ENCODE measurements at regions not wholly inside any gene's neighbourhood (a gene's known extent, or its start where the extent isn't known, plus 50 kb on each side); places are given as distances from the start of the nearest gene placed in this dataset.
A peak's percentile ranks its signal among the peaks of the same experiment; 100 is the strongest.

DNA sequence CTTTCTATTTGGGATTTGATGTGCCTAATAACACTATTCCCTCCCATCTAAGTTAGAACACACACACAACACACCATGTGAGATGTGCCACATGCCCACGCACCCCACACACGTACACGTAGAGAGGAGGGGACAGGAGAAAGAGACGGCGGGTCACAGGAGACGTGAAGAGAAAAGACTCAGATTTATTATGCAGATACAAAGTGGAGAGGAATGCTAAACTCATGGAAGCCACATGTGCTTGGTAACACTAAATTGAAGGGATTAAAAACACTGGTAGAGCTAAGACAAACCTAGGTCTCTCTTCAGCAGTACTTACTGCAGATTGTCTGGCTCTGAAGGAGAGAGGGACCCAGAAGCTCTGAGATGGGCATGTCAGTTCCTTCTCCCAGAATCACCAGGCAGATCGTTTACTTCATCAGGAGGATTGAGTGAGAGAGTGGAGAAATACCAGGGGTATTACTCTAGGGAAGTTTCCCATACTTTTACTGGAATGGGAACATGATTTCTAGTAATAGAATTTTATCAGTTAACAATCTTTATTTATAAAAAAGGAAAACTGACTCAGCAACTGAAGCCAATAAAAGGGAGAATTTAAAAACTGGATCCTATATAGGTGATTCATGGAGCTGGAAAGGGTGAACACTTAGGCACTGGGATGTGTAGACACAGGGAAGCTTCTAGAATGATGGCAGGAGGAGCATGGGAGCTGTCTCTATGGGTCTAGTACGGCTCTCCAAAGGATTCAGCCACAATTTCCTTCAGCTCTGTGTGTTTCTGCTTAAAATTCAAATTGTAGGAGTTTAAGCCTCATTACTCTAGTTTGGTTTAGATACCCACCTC is 139.4 kb downstream of the MACIR start:
- Histone ChIP-seq H3K4me3 (ENCODE audit: extremely low read depth in 1 of 4, insufficient read depth in 2 of 4, low read depth in 3 of 4, low read length in 4 of 4) (no peak overlapping the region), H3K4me1 (replicated peaks in 1 of 4; ENCODE audit: control insufficient read depth in 3 of 4, insufficient read depth in 4 of 4, low read length in 3 of 4) (peaks cover 0 to 9% (median 5%) of the 10 kb centered on the region in 4 experiments; a peak in 4 of 7 replicates), H3K14ac (ENCODE audit: insufficient read length) (no peak overlapping the region), H4K8ac (ENCODE audit: extremely low read depth, insufficient read depth, low read length) (peak overlapping the region; percentile 32; the same call in 1 of the 2 replicates), H2AFZ (ENCODE audit: low read length) (peak overlapping the region; percentile 27; the same call in 1 of the 2 replicates), H4K91ac (replicated peaks; ENCODE audit: insufficient read length, low read length) (no peak overlapping the region), H3K4ac (replicated peaks; ENCODE audit: insufficient read length, low read depth, low read length) (no peak overlapping the region), H3K79me1 (ENCODE audit: low read depth, low read length) (no peaks in the 10 kb centered on the region), H2BK20ac (ENCODE audit: low read length) (no peak overlapping the region), H4K20me1 (replicated peaks in 1 of 2; ENCODE audit: control insufficient read depth in 1 of 2, insufficient read depth in 2 of 2, low read length in 2 of 2) (no peaks in the 10 kb centered on the region), H2BK12ac (ENCODE audit: low read depth, low read length) (no peak overlapping the region), H4K5ac (ENCODE audit: insufficient read length, low read depth, low read length) (no peak overlapping the region), H3K27ac (ENCODE audit: low read depth, low read length) (no peak overlapping the region), H3K4me2 (ENCODE audit: insufficient read depth in 1 of 2, low read depth in 2 of 2, low read length in 2 of 2) (no peak overlapping the region), H3K9me3 (ENCODE audit: insufficient read depth in 2 of 2, low read depth in 1 of 2, low read length in 1 of 2) (no peaks in the 10 kb centered on the region), H3K56ac (replicated peaks; ENCODE audit: insufficient read length, low read depth, low read length) (no peak overlapping the region), H3K79me2 (ENCODE audit: control insufficient read depth in 1 of 2, insufficient read depth in 2 of 2, low read length in 2 of 2) (no peaks in the 10 kb centered on the region), H3K27me3 (replicated peaks in 1 of 4; ENCODE audit: control insufficient read depth in 3 of 4, extremely low read depth in 1 of 4, insufficient read depth in 3 of 4, low read length in 3 of 4) (no peaks in the 10 kb centered on the region), H3K23me2 (ENCODE audit: low read depth, low read length) (no peaks in the 10 kb centered on the region; the same call in 1 of the 2 replicates), H2BK15ac (ENCODE audit: low read length) (no peak overlapping the region), H3K9ac (replicated peaks in 1 of 4; ENCODE audit: extremely low read depth in 1 of 4, low read depth in 3 of 4, low read length in 3 of 4) (no peak overlapping the region), H2BK120ac (replicated peaks; ENCODE audit: low read depth, low read length) (no peak overlapping the region), H3K18ac (ENCODE audit: extremely low read depth, low read length) (no peak overlapping the region), H3K23ac (ENCODE audit: insufficient read length) (no peak overlapping the region), H2BK5ac (ENCODE audit: low read depth, low read length) (no peak overlapping the region), H2AK5ac (ENCODE audit: low read depth, low read length) (no peak overlapping the region), H3K36me3 (ENCODE audit: control insufficient read depth in 2 of 4, insufficient read depth in 4 of 4, low read length in 3 of 4) (no peaks in the 10 kb centered on the region)
- TF ChIP-seq FOSL1 (IDR thresholded peaks at IDR 0.05; ENCODE audit: insufficient read depth, low read depth, low read length) (no peak), SIRT6 (IDR thresholded peaks at IDR 0.05; ENCODE audit: low read length) (no peak), TCF12 (IDR thresholded peaks at IDR 0.05; ENCODE audit: low read depth, low read length) (no peak), SRF (IDR thresholded peaks at IDR 0.05; ENCODE audit: low read depth, low read length) (no peak), SP1 (IDR thresholded peaks at IDR 0.05; ENCODE audit: low read depth, low read length) (no peak), RBBP5 (IDR thresholded peaks at IDR 0.05; ENCODE audit: borderline replicate concordance, low read depth, low read length) (no peak), RXRA (IDR thresholded peaks at IDR 0.05; ENCODE audit: insufficient read depth, low read depth, low read length) (no peak), PHF8 (conservative IDR thresholded peaks at IDR 0.05; ENCODE audit: low read depth, low read length) (no peak)
- TF ChIP-seq, protein P1, sequence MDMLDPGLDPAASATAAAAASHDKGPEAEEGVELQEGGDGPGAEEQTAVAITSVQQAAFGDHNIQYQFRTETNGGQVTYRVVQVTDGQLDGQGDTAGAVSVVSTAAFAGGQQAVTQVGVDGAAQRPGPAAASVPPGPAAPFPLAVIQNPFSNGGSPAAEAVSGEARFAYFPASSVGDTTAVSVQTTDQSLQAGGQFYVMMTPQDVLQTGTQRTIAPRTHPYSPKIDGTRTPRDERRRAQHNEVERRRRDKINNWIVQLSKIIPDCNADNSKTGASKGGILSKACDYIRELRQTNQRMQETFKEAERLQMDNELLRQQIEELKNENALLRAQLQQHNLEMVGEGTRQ (IDR thresholded peaks at IDR 0.05; ENCODE audit: low read length): no peak
- TF ChIP-seq, protein P2, sequence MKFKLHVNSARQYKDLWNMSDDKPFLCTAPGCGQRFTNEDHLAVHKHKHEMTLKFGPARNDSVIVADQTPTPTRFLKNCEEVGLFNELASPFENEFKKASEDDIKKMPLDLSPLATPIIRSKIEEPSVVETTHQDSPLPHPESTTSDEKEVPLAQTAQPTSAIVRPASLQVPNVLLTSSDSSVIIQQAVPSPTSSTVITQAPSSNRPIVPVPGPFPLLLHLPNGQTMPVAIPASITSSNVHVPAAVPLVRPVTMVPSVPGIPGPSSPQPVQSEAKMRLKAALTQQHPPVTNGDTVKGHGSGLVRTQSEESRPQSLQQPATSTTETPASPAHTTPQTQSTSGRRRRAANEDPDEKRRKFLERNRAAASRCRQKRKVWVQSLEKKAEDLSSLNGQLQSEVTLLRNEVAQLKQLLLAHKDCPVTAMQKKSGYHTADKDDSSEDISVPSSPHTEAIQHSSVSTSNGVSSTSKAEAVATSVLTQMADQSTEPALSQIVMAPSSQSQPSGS (IDR thresholded peaks at IDR 0.05; ENCODE audit: low read length): no peak
- no peak for DNase-seq (ENCODE audit: low read depth in 1 of 2, low spot score in 2 of 2)
- ChIA-PET CTCF (ENCODE audit: partially characterized antibody) (interaction anchor here (0.7 to 3.8 kb wide), 4 partner anchors 8 to 1200 kb away, joined by 3 to 13 read pairs (median 8); no protein-coding TSS in a partner anchor), POLR2A (ENCODE audit: partially characterized antibody) (no interaction called here)
- WGBS, 2 experiments (ENCODE audit: extremely low coverage in 1 of 2, insufficient coverage in 1 of 2, insufficient read length in 1 of 2, insufficient replicate concordance in 2 of 2, low coverage in 1 of 2, low lambda C conversion rate in 2 of 2, missing lambda C conversion rate in 1 of 2): 88% methylated on average over 8 of the region's 8 CpGs; no CpG with 5 or more reads in 1 of the 2 experiments
- no peak for FAIRE-seq
